ENCODE measurements at regions not wholly inside any gene's neighbourhood (a gene's known extent, or its start where the extent isn't known, plus 50 kb on each side); places are given as distances from the start of the nearest gene placed in this dataset.
A peak's percentile ranks its signal among the peaks of the same experiment; 100 is the strongest.

DNA sequence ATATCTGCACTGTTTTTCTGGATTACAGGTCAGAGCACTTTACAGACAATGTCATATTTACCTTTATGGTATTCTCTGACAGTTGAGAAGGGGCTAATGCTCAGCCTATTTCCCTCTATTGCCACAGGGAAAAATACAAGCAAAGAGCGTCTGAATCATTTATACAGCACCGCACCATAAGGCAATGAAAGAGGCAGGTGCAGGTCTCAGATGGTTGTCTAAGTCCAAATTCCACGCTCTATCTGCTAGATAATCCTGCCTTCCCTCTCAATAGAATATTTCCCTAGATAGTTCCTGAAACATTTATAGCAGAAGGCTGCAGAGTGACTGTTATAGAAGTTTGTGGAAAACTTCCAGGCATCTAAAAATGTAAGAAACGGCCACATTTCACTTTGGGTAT lies 446.1 kb upstream of the CDH6 start:
- Histone ChIP-seq H3K27ac (ENCODE audit: insufficient read depth, low read length) (no peak overlapping the region), H3K27me3 (ENCODE audit: control insufficient read depth, insufficient read depth, low read length) (no peaks in the 10 kb centered on the region), H2AFZ (ENCODE audit: low read length) (no peak overlapping the region), H3K9ac (ENCODE audit: insufficient read depth, low read length) (no peak overlapping the region), H3K36me3 (ENCODE audit: control insufficient read depth, insufficient read depth, low read length) (no peaks in the 10 kb centered on the region), H3K79me2 (ENCODE audit: control insufficient read depth, insufficient read depth, low read length) (no peaks in the 10 kb centered on the region), H3K4me2 (ENCODE audit: extremely low read depth, insufficient read depth, low read length) (no peak overlapping the region), H4K20me1 (ENCODE audit: control insufficient read depth, extremely low read depth, insufficient read depth, low read length) (no peaks in the 10 kb centered on the region), H3K9me3 (ENCODE audit: control insufficient read depth, insufficient read depth, low read depth, low read length) (no peaks in the 10 kb centered on the region), H3K4me1 (ENCODE audit: control insufficient read depth, extremely low read depth, insufficient read depth, low read length) (no peaks in the 10 kb centered on the region), H3K4me3 (replicated peaks in 1 of 4; ENCODE audit: control extremely low read depth in 1 of 4, insufficient read depth in 1 of 4, low read depth in 3 of 4, low read length in 4 of 4) (no peak overlapping the region)
- TF ChIP-seq, protein P1, sequence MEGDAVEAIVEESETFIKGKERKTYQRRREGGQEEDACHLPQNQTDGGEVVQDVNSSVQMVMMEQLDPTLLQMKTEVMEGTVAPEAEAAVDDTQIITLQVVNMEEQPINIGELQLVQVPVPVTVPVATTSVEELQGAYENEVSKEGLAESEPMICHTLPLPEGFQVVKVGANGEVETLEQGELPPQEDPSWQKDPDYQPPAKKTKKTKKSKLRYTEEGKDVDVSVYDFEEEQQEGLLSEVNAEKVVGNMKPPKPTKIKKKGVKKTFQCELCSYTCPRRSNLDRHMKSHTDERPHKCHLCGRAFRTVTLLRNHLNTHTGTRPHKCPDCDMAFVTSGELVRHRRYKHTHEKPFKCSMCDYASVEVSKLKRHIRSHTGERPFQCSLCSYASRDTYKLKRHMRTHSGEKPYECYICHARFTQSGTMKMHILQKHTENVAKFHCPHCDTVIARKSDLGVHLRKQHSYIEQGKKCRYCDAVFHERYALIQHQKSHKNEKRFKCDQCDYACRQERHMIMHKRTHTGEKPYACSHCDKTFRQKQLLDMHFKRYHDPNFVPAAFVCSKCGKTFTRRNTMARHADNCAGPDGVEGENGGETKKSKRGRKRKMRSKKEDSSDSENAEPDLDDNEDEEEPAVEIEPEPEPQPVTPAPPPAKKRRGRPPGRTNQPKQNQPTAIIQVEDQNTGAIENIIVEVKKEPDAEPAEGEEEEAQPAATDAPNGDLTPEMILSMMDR (conservative IDR thresholded peaks at IDR 0.05 in 1 of 2, IDR thresholded peaks at IDR 0.05 in 1 of 2; ENCODE audit: low read depth in 1 of 2, low read length in 2 of 2), result no peak
- no peak for TF ChIP-seq EZH2 (IDR thresholded peaks at IDR 0.05; ENCODE audit: low read length, missing control alignments)
- no peak for DNase-seq (ENCODE audit: low read depth in 2 of 2)

DNA sequence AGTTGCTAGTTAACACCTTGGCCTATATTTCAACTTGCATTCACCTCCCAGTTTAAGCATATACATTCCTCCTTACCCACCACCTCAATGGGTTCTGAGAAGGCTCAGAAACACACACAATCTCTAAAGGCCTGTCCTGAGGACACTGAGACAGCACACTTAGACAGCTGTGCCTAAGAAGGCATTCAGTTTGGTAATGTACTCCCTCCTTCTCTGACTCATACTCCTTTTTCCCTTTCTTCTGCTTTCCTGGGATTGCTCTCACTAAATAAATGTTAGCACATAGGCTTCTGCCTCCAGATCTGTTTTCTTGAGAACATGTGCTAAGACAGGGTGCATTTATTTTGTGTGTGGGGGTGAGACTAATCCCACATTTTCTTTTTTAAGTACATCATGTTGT lies 456.8 kb upstream of the CDH6 start:
- Histone ChIP-seq H3K36me3 (ENCODE audit: control insufficient read depth, insufficient read depth, low read length) (no peaks in the 10 kb centered on the region), H3K79me2 (ENCODE audit: control insufficient read depth, insufficient read depth, low read length) (no peaks in the 10 kb centered on the region), H4K20me1 (ENCODE audit: control insufficient read depth, extremely low read depth, insufficient read depth, low read length) (no peaks in the 10 kb centered on the region), H3K4me2 (ENCODE audit: extremely low read depth, insufficient read depth, low read length) (no peak overlapping the region), H3K4me3 (replicated peaks in 1 of 4; ENCODE audit: control extremely low read depth in 1 of 4, insufficient read depth in 1 of 4, low read depth in 3 of 4, low read length in 4 of 4) (no peak overlapping the region), H3K27ac (ENCODE audit: insufficient read depth, low read length) (no peak overlapping the region), H3K9ac (ENCODE audit: insufficient read depth, low read length) (no peak overlapping the region), H3K4me1 (ENCODE audit: control insufficient read depth, extremely low read depth, insufficient read depth, low read length) (no peaks in the 10 kb centered on the region), H3K9me3 (ENCODE audit: control insufficient read depth, insufficient read depth, low read depth, low read length) (no peaks in the 10 kb centered on the region), H3K27me3 (ENCODE audit: control insufficient read depth, insufficient read depth, low read length) (no peaks in the 10 kb centered on the region), H2AFZ (ENCODE audit: low read length) (no peak overlapping the region)
- peak in 1 of 2 donors; percentile 6 for DNase-seq (ENCODE audit: low read depth in 2 of 2)
- no peak for TF ChIP-seq EZH2 (IDR thresholded peaks at IDR 0.05; ENCODE audit: low read length, missing control alignments)
- TF ChIP-seq, protein P1 (conservative IDR thresholded peaks at IDR 0.05 in 1 of 2, IDR thresholded peaks at IDR 0.05 in 1 of 2; ENCODE audit: low read depth in 1 of 2, low read length in 2 of 2), result no peak

DNA sequence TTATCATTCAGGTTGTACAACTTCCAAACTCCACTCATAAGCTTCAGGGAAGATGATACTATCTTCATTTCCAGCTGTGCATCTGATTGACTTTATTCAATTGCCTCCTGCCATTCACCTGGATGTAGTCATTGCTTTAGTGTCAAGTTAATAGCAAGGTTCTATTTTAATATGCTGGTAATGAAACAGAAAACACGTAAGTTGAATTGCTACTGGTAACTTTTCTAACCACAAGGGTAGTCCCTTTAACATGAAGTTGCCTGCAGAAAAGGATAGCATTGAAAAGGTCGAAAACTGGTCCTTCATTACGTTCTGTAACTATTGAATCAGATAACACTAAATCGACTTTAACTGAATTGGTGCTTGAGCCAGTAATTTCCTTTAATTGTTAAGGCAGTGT lies 459.4 kb upstream of the CDH6 start:
- H3K9ac ChIP-seq (ENCODE audit: insufficient read depth, low read length), result no peak overlapping the region
- H3K36me3 ChIP-seq (ENCODE audit: control insufficient read depth, insufficient read depth, low read length), result no peaks in the 10 kb centered on the region
- H3K27ac ChIP-seq (ENCODE audit: insufficient read depth, low read length), result no peak overlapping the region
- DNase-seq (ENCODE audit: low read depth in 2 of 2), result no peak
- H3K4me3 ChIP-seq (replicated peaks in 1 of 4; ENCODE audit: control extremely low read depth in 1 of 4, insufficient read depth in 1 of 4, low read depth in 3 of 4, low read length in 4 of 4), result no peak overlapping the region
- H3K27me3 ChIP-seq (ENCODE audit: control insufficient read depth, insufficient read depth, low read length), result no peaks in the 10 kb centered on the region
- H2AFZ ChIP-seq (ENCODE audit: low read length), result no peak overlapping the region
- no peaks in the 10 kb centered on the region for H3K9me3 ChIP-seq (ENCODE audit: control insufficient read depth, insufficient read depth, low read depth, low read length)
- H4K20me1 ChIP-seq (ENCODE audit: control insufficient read depth, extremely low read depth, insufficient read depth, low read length), result no peaks in the 10 kb centered on the region
- no peaks in the 10 kb centered on the region for H3K4me1 ChIP-seq (ENCODE audit: control insufficient read depth, extremely low read depth, insufficient read depth, low read length)
- no peak overlapping the region for H3K4me2 ChIP-seq (ENCODE audit: extremely low read depth, insufficient read depth, low read length)
- TF ChIP-seq EZH2 (IDR thresholded peaks at IDR 0.05; ENCODE audit: low read length, missing control alignments), result no peak
- TF ChIP-seq, protein P1 (conservative IDR thresholded peaks at IDR 0.05 in 1 of 2, IDR thresholded peaks at IDR 0.05 in 1 of 2; ENCODE audit: low read depth in 1 of 2, low read length in 2 of 2), result no peak
- no peaks in the 10 kb centered on the region for H3K79me2 ChIP-seq (ENCODE audit: control insufficient read depth, insufficient read depth, low read length)

Measured in fibroblast of lung (primary cell).